Endothelial cell of umbilical vein (primary cell): ENCODE measurements at regions not wholly inside any gene's neighbourhood (a gene's known extent, or its start where the extent isn't known, plus 50 kb on each side); places are given as distances from the start of the nearest gene placed in this dataset.

Experiments used
- BruUV-seq: library from RNA; stranded (reverse); fragments of 400-500 nt; replicated peaks from 2 replicates; lab custom pipeline; 2021; lab: Mats Ljungman, UMichigan
- CTCF ChIA-PET: fragments of 300-600, 350-600 bp; sonication (Branson Sonifier 250); formaldehyde crosslinking; loops from one replicate; lab custom pipeline; 2021; ENCODE audit warnings: antibody characterized with exemption, inconsistent platforms; lab: Charles Lee
- POLR2A ChIA-PET: fragments of 300-600, 350-600 bp; sonication (Branson Sonifier 250); formaldehyde crosslinking; loops from one replicate; lab custom pipeline; 2021; ENCODE audit warnings: antibody characterized with exemption, inconsistent platforms; lab: Charles Lee
- DNase-seq: peaks from one replicate; pipeline ENCODE4 v3.0.0-alpha.2; 2011; ENCODE audit warnings: low read depth, low spot score
- FAIRE-seq: peaks from 2 replicates; lab custom pipeline; 2011; peaks lifted over from hg19 to GRCh38; lab: Jason Lieb, UNC
- H2AFZ ChIP-seq: 2 replicates; pipeline ENCODE4 v1.6.0; 2012; ENCODE audit warnings: low read depth, low read length, control low read depth, inconsistent platforms
- H3K27ac ChIP-seq: 2 replicates; pipeline ENCODE4 v1.5.1; 2011; ENCODE audit warnings: low read depth, mild to moderate bottlenecking, control low read depth, low read length, moderate library complexity; ENCODE audit not compliant: insufficient read depth
- H3K27me3 ChIP-seq, 2 experiments: 2 replicates each; pipeline versions ENCODE4 v1.6.0 to v1.6.1; 2011; ENCODE audit warnings: low read length in 2 of 2, mixed read lengths in 1 of 2; ENCODE audit not compliant: control insufficient read depth in 2 of 2, insufficient read depth in 2 of 2
- H3K36me3 ChIP-seq, 2 experiments: 2 replicates in 1 of 2; 3 replicates in 1 of 2; pipeline ENCODE4 v1.5.1; 2011; ENCODE audit warnings: low read length in 2 of 2, mild to moderate bottlenecking in 1 of 2, moderate library complexity in 1 of 2; ENCODE audit not compliant: control insufficient read depth in 2 of 2, insufficient read depth in 2 of 2; ENCODE audit errors: extremely low read depth in 1 of 2
- H3K4me1 ChIP-seq: 3 replicates; pipeline ENCODE4 v1.5.1; 2011; ENCODE audit warnings: mild to moderate bottlenecking, low read length; ENCODE audit not compliant: control insufficient read depth, insufficient read depth; ENCODE audit errors: extremely low read depth
- H3K4me2 ChIP-seq: 2 replicates; pipeline ENCODE4 v1.6.1; 2011; ENCODE audit warnings: low read length, control low read depth, mixed read lengths; ENCODE audit not compliant: insufficient read depth
- H3K4me3 ChIP-seq, 3 experiments: fragments of 200-600 bp in 1 of 3; sonication (generic), shearing (Covaris generic) in 1 of 3; replicated peaks in 1 of 3; 2 replicates each; pipeline ENCODE4 v1.5.1; 2011 to 2016; ENCODE audit warnings: control low read depth in 3 of 3, low read length in 3 of 3, mild to moderate bottlenecking in 2 of 3, inconsistent platforms in 1 of 3, low read depth in 1 of 3, moderate library complexity in 1 of 3; ENCODE audit not compliant: insufficient read depth in 1 of 3
- H3K79me2 ChIP-seq: 2 replicates; pipeline ENCODE4 v1.6.0; 2012; ENCODE audit warnings: low read length, inconsistent platforms; ENCODE audit not compliant: control insufficient read depth, insufficient read depth
- H3K9ac ChIP-seq: replicated peaks from 2 replicates; pipeline ENCODE3; 2011; ENCODE audit warnings: low read length, control low read depth; ENCODE audit not compliant: insufficient read depth; ENCODE audit errors: extremely low read depth
- H3K9me1 ChIP-seq: replicated peaks from 3 replicates; pipeline ENCODE4 v1.6.0; 2011; ENCODE audit warnings: mild to moderate bottlenecking, low read length; ENCODE audit not compliant: control insufficient read depth, insufficient read depth; ENCODE audit errors: extremely low read depth
- H3K9me3 ChIP-seq: replicated peaks from 2 replicates; pipeline ENCODE4 v1.5.1; 2012; ENCODE audit warnings: low read length, inconsistent platforms; ENCODE audit not compliant: control insufficient read depth, insufficient read depth
- H4K20me1 ChIP-seq: replicated peaks from 2 replicates; pipeline ENCODE3; 2011; ENCODE audit warnings: mild to moderate bottlenecking, low read length; ENCODE audit not compliant: control insufficient read depth, insufficient read depth; ENCODE audit errors: extremely low read depth
- CTCF ChIP-seq, 2 donors: IDR thresholded peaks; 1 replicate in 1 of 2; 2 replicates in 1 of 2; pipeline ENCODE4 v1.5.1; 2011; ENCODE audit warnings: low read length in 2 of 2, mild to moderate bottlenecking in 2 of 2, moderate library complexity in 2 of 2, control low read depth in 1 of 2, inconsistent platforms in 1 of 2, low read depth in 1 of 2; ENCODE audit not compliant: insufficient read depth in 1 of 2; ENCODE audit errors: extremely low read depth in 1 of 2
- EZH2 ChIP-seq: IDR thresholded peaks from 2 replicates; pipeline ENCODE4 v1.6.1; 2012; ENCODE audit warnings: borderline replicate concordance, low read depth, mild to moderate bottlenecking, moderate library complexity, low read length, inconsistent platforms; ENCODE audit not compliant: severe bottlenecking
- FOS ChIP-seq: IDR thresholded peaks from 2 replicates; pipeline ENCODE4 v1.6.1; 2011; ENCODE audit warnings: mild to moderate bottlenecking, low read length, moderate library complexity, borderline replicate concordance; ENCODE audit not compliant: insufficient read depth
- GATA2 ChIP-seq: IDR thresholded peaks from 2 replicates; pipeline ENCODE4 v1.7.0; 2011; ENCODE audit warnings: low read depth, mild to moderate bottlenecking, moderate library complexity, mixed read lengths, low read length; ENCODE audit not compliant: insufficient read length, insufficient read depth
- JUN ChIP-seq: IDR thresholded peaks from 2 replicates; pipeline ENCODE4 v1.6.1; 2011; ENCODE audit warnings: borderline replicate concordance, low read depth; ENCODE audit not compliant: insufficient read length, insufficient read depth
- MAX ChIP-seq: IDR thresholded peaks from 2 replicates; pipeline ENCODE4 v1.6.1; 2011; ENCODE audit not compliant: insufficient read depth, insufficient read length
- MYC ChIP-seq: IDR thresholded peaks from one replicate; pipeline ENCODE4 v1.6.1; 2011; ENCODE audit warnings: mild to moderate bottlenecking, low read depth, low read length
- POLR2A ChIP-seq: IDR thresholded peaks from 2 replicates; pipeline ENCODE4 v1.6.1; 2012; ENCODE audit warnings: low read depth, mild to moderate bottlenecking, control low read depth, low read length
- POLR2AphosphoS5 ChIP-seq: IDR thresholded peaks from 2 replicates; pipeline ENCODE4 v1.6.1; 2012; ENCODE audit warnings: low read depth, mild to moderate bottlenecking, control low read depth, low read length, moderate library complexity; ENCODE audit not compliant: insufficient read depth
- dilution Hi-C: fragments of 300-500 bp; cut with MboI; formaldehyde crosslinking; loops from one replicate; pipeline ENCODE4 v1.15.0; 2019; ENCODE audit warnings: low sequenced_read_pairs; ENCODE audit not compliant: extremely low pct_ligation_motif_present
- intact Hi-C: fragments of 100-400 bp; cut with micrococcal nuclease; formaldehyde crosslinking; loops from one replicate; pipeline ENCODE4 v1.10.0; 2022

- Histone ChIP-seq H3K9me3 (no peaks in the 10 kb centered on the region), H3K4me1 (no peaks in the 10 kb centered on the region), H3K4me3 (no peak overlapping the region), H3K27me3 (peaks cover 0 to 1% of the 10 kb centered on the region in 2 experiments), H3K4me2 (no peak overlapping the region), H3K9ac (no peak overlapping the region), H4K20me1 (no peaks in the 10 kb centered on the region), H3K79me2 (no peaks in the 10 kb centered on the region), H3K9me1 (no peaks in the 10 kb centered on the region), H3K27ac (no peak overlapping the region), H2AFZ (no peak overlapping the region), H3K36me3 (no peaks in the 10 kb centered on the region)
- no peak for FAIRE-seq
- DNase-seq: no peak
- CTCF ChIA-PET: no interaction called here
- TF ChIP-seq JUN (no peak), MAX (no peak), FOS (no peak), GATA2 (no peak), CTCF (IDR thresholded peaks at IDR 0.05; ENCODE audit: extremely low read depth in 1 of 2, insufficient read depth in 1 of 2, low read depth in 1 of 2, low read length in 2 of 2) (no peak), POLR2A (no peak), EZH2 (no peak), POLR2AphosphoS5 (no peak), MYC (no peak)
- intact Hi-C loops (no loop called here), dilution Hi-C loops (no loop called here)
- no TSS peak for BruUV-seq
- POLR2A ChIA-PET: interaction anchor here (0.6 kb wide), 1 partner anchor 35 kb away, joined by 5 read pairs; no protein-coding TSS in a partner anchor
Observed at GRCh38 chr2:173654161-173654895, 299.7 kb downstream of the CDCA7 start.
